Stimulated activated CD4-positive, alpha-beta T cell treated with anti-CD3 and anti-CD28 coated beads, Interleukin-2, amount 100 ng/mL, for 4 hours (primary cell): ENCODE measurements at regions not wholly inside any gene's neighbourhood (a gene's known extent, or its start where the extent isn't known, plus 50 kb on each side); places are given as distances from the start of the nearest gene placed in this dataset.

Experiments
- DNase-seq: peaks from one replicate; pipeline ENCODE4 v3.0.0-alpha.2; 2020; ENCODE audit warnings: low read depth

GRCh38 chr15:70473581-70474370 is 289.6 kb downstream of the UACA start:
- no peak for DNase-seq

GRCh38 chr15:70471517-70471916 is 291.8 kb downstream of the UACA start:
- DNase-seq, result no peak

- no peak for DNase-seq
These were observed 292.7 kb downstream of the UACA start for GRCh38 chr15:70470556-70471191.

GRCh38 chr15:70469651-70470555 is 293.5 kb downstream of the UACA start:
- no peak for DNase-seq

GRCh38 chr15:70469182-70469581 is 294.2 kb downstream of the UACA start:
- DNase-seq, result no peak

- no peak for DNase-seq
These were observed 296.3 kb downstream of the UACA start for GRCh38 chr15:70466895-70467529.

- DNase-seq, result no peak
These were observed 297.1 kb downstream of the UACA start for GRCh38 chr15:70466305-70466704.

- no peak for DNase-seq
These were observed 297.5 kb downstream of the UACA start for GRCh38 chr15:70465812-70466211.

- DNase-seq, result no peak
These were observed 299.9 kb downstream of the UACA start for GRCh38 chr15:70463453-70463834.

GRCh38 chr15:70461992-70462391 is 301.4 kb downstream of the UACA start:
- no peak for DNase-seq

GRCh38 chr15:70461017-70461416 is 302.3 kb downstream of the UACA start:
- no peak for DNase-seq

- no peak for DNase-seq
These were observed 304.0 kb downstream of the UACA start for GRCh38 chr15:70459312-70459711.

- DNase-seq, result no peak
These were observed 309.6 kb downstream of the UACA start for GRCh38 chr15:70453766-70454165.

GRCh38 chr15:70453238-70453637 is 310.1 kb downstream of the UACA start:
- no peak for DNase-seq

- DNase-seq, result peak; percentile 48
These were observed 311.3 kb downstream of the UACA start for GRCh38 chr15:70451821-70452653.

- no peak for DNase-seq
These were observed 313.3 kb downstream of the UACA start for GRCh38 chr15:70450142-70450443.

GRCh38 chr15:70449311-70450141 is 313.8 kb downstream of the UACA start:
- no peak for DNase-seq

GRCh38 chr15:70447928-70448698 is 315.2 kb downstream of the UACA start:
- DNase-seq, result peak; percentile 25

- DNase-seq, result no peak
These were observed 315.8 kb downstream of the UACA start for GRCh38 chr15:70447521-70447920.

GRCh38 chr15:70447081-70447480 is 316.3 kb downstream of the UACA start:
- no peak for DNase-seq
